ENCODE measurements at regions not wholly inside any gene's neighbourhood (a gene's known extent, or its start where the extent isn't known, plus 50 kb on each side); places are given as distances from the start of the nearest gene placed in this dataset.

DNA sequence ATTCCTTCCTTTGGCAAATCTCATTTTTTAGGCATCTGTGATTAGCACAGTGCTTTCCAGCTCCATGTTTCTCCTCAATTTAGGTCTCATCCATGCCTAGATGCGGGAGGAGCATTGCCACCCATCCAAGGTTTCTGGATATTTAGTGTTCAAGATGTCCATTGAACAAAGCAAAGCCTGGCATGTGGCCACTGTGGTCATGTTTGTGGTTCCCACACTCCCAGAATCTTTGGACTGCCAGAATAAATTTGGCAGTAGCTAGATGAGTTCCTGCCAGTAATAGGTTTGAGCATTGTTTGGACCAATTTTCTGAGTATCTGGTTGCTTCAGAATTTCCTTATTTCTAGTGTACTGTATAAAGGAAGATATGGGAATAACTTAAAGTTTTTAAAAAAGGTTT lies 1124.1 kb downstream of the ADGRL3 start:
- no peak overlapping the region for H3K27ac ChIP-seq
- no peak for TF ChIP-seq ZFX (IDR thresholded peaks at IDR 0.05)
- TF ChIP-seq, protein P1, sequence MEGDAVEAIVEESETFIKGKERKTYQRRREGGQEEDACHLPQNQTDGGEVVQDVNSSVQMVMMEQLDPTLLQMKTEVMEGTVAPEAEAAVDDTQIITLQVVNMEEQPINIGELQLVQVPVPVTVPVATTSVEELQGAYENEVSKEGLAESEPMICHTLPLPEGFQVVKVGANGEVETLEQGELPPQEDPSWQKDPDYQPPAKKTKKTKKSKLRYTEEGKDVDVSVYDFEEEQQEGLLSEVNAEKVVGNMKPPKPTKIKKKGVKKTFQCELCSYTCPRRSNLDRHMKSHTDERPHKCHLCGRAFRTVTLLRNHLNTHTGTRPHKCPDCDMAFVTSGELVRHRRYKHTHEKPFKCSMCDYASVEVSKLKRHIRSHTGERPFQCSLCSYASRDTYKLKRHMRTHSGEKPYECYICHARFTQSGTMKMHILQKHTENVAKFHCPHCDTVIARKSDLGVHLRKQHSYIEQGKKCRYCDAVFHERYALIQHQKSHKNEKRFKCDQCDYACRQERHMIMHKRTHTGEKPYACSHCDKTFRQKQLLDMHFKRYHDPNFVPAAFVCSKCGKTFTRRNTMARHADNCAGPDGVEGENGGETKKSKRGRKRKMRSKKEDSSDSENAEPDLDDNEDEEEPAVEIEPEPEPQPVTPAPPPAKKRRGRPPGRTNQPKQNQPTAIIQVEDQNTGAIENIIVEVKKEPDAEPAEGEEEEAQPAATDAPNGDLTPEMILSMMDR (conservative IDR thresholded peaks at IDR 0.05): no peak

DNA sequence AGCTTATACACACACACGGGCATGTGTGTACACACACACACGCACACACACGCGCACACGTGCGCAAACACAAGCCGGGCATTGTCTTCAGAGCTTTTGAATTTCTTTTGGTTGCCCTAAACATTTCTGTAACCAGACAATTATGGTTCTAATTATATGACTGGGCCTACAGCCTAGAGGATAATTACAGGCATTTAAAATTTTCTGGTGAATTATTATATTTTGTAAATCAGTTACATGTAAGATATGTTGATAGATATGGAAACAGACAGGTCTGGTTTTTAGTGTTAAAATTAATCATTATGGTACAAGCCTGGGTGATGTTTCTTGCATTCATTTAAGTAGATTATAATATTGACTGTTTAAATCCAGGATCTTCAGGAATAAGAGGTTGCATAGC lies 1120.5 kb downstream of the ADGRL3 start:
- H3K27ac ChIP-seq: no peak overlapping the region
- no peak for TF ChIP-seq ZFX (IDR thresholded peaks at IDR 0.05)
- TF ChIP-seq, protein P1 (conservative IDR thresholded peaks at IDR 0.05): no peak

GRCh38 chr4:62302710-62303109 lies 1102.6 kb downstream of the ADGRL3 start:
- TF ChIP-seq, protein P1 (conservative IDR thresholded peaks at IDR 0.05): no peak
- no peak for TF ChIP-seq ZFX (IDR thresholded peaks at IDR 0.05)
- H3K27ac ChIP-seq: no peak overlapping the region

- H3K27ac ChIP-seq: no peak overlapping the region
These were observed 1101.4 kb downstream of the ADGRL3 start for GRCh38 chr4:62301500-62301899.

GRCh38 chr4:62293551-62293950 lies 1093.4 kb downstream of the ADGRL3 start:
- TF ChIP-seq, protein P1 (conservative IDR thresholded peaks at IDR 0.05): no peak
- TF ChIP-seq ZFX (IDR thresholded peaks at IDR 0.05): no peak
- no peak overlapping the region for H3K27ac ChIP-seq

More at GRCh38 chr4:62301500-62301899, 1101.4 kb downstream of the ADGRL3 start:
- no peak for TF ChIP-seq ZFX (IDR thresholded peaks at IDR 0.05)
- TF ChIP-seq, protein P1 (conservative IDR thresholded peaks at IDR 0.05): no peak

DNA sequence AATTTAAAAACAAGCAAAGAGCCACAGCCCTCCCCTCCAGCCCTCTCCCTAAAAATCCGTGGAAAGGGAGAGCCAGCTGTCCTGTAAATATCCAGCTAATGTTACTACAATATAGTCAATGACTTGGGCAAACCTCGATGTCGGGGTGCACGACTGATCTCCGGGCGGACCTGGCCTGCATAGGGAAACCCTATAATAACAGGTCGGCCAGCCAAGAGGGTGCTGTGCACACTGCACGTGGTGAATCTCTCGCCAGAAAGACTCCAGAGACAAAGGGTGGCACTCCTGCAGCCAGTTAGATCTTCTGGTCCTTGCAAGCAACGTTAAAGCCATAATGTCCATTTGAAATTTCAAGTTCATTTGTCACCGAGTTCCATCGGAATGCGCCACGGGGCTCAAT lies 1092.8 kb downstream of the ADGRL3 start:
- H3K27ac ChIP-seq: no peak overlapping the region
- TF ChIP-seq, protein P1 (conservative IDR thresholded peaks at IDR 0.05): no peak
- TF ChIP-seq ZFX (IDR thresholded peaks at IDR 0.05): no peak

DNA sequence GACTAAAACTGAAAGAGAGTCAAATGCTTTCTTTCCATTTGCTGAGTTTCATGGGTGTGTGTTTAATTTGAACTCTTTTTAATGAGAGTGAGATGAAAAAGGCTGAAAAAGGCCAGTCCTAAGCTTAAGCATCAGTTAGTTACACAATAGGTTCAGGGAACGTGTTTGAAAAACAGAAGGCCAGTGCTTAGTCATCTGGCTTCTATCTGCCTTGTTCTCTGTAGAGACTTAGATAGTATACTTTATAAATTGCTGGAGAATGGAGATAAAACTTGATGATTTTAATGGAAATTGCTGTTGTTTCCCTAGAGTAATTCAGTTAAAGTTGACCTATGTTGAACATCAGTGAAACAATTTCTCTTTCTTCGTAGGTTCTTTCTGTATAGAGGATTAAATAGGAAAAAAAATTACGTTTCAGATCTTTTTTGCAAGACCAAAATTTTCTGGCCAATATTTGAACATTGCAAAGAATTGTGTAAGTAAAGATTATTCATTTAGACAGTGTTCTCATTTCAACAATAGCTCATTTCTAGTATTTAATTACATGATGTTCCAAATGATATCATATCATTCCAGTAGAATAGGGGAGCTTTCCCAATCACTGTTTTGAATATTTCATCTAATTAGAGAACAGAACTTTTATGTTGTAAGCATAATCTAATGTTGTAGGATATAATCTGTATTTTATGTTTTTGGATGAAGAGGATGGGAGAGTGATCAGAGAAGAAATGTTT lies 1088.8 kb downstream of the ADGRL3 start:
- no peak for TF ChIP-seq ZFX (IDR thresholded peaks at IDR 0.05)
- TF ChIP-seq, protein P1 (conservative IDR thresholded peaks at IDR 0.05): no peak
- no peak overlapping the region for H3K27ac ChIP-seq

Data from C4-2B (cell line).